ENCODE measurements at regions not wholly inside any gene's neighbourhood (a gene's known extent, or its start where the extent isn't known, plus 50 kb on each side); places are given as distances from the start of the nearest gene placed in this dataset.
"Not testable (repeated sequence)": the region's sequence is repeated elsewhere in the genome, so short reads cannot be mapped to it uniquely, and the experiment has no call there.

- no peak overlapping the region for H3K27ac ChIP-seq (ENCODE audit: low read depth, low read length, poor library complexity, severe bottlenecking)
- H4K20me1 ChIP-seq (ENCODE audit: insufficient read depth, low read length): no peaks in the 10 kb centered on the region
- no peak for TF ChIP-seq EZH2phosphoT487 (IDR thresholded peaks at IDR 0.05; ENCODE audit: borderline replicate concordance, low read depth, low read length)
- TF ChIP-seq CTCF (conservative IDR thresholded peaks at IDR 0.05; ENCODE audit: low read length): no peak
- no peak overlapping the region for H2AFZ ChIP-seq (ENCODE audit: low read length)
- no peak overlapping the region for H3K4me2 ChIP-seq (ENCODE audit: low read length)
- no peak for DNase-seq (ENCODE audit: low spot score)
- H3K9me3 ChIP-seq (ENCODE audit: low read length): no peaks in the 10 kb centered on the region
- POLR2A ChIA-PET: no interaction called here
- CTCF ChIA-PET (ENCODE audit: unreplicated experiment): no interaction called here
- no peak overlapping the region for H3K4me3 ChIP-seq (ENCODE audit: low read depth, low read length, poor library complexity, severe bottlenecking)
- no peaks in the 10 kb centered on the region for H3K79me2 ChIP-seq (ENCODE audit: insufficient read depth, low read depth, low read length)
- BruUV-seq (replicated peaks): no TSS peak
- no peaks in the 10 kb centered on the region for H3K4me1 ChIP-seq (ENCODE audit: insufficient read depth, low read length, poor library complexity, severe bottlenecking)
- intact Hi-C loops (cut with micrococcal nuclease; ENCODE audit: unreplicated experiment): loop anchor here (2.0 kb wide), 1 partner anchor 44 kb away; no protein-coding TSS in a partner anchor
- H3K9me2 ChIP-seq (ENCODE audit: insufficient read depth, low read length): no peaks in the 10 kb centered on the region
- H3K36me3 ChIP-seq (ENCODE audit: insufficient read depth, low read length): no peaks in the 10 kb centered on the region
Observed at GRCh38 chr5:116730706-116731105, 156.1 kb upstream of the SEMA6A start.

GRCh38 chr5:116730185-116730584 lies 155.6 kb upstream of the SEMA6A start:
- DNase-seq (ENCODE audit: low spot score): no peak
- Histone ChIP-seq H3K9me2 (ENCODE audit: insufficient read depth, low read length) (no peaks in the 10 kb centered on the region), H3K4me1 (ENCODE audit: insufficient read depth, low read length, poor library complexity, severe bottlenecking) (no peaks in the 10 kb centered on the region), H2AFZ (ENCODE audit: low read length) (no peak overlapping the region), H3K4me3 (ENCODE audit: low read depth, low read length, poor library complexity, severe bottlenecking) (no peak overlapping the region), H3K36me3 (ENCODE audit: insufficient read depth, low read length) (no peaks in the 10 kb centered on the region), H3K4me2 (ENCODE audit: low read length) (no peak overlapping the region), H3K27ac (ENCODE audit: low read depth, low read length, poor library complexity, severe bottlenecking) (no peak overlapping the region), H3K79me2 (ENCODE audit: insufficient read depth, low read depth, low read length) (no peaks in the 10 kb centered on the region), H4K20me1 (ENCODE audit: insufficient read depth, low read length) (no peaks in the 10 kb centered on the region), H3K9me3 (ENCODE audit: low read length) (no peaks in the 10 kb centered on the region)
- CTCF ChIA-PET (ENCODE audit: unreplicated experiment): no interaction called here
- intact Hi-C loops (cut with micrococcal nuclease; ENCODE audit: unreplicated experiment): loop anchor here (2.0 kb wide), 1 partner anchor 43 kb away; no protein-coding TSS in a partner anchor
- POLR2A ChIA-PET: no interaction called here
- BruUV-seq (replicated peaks): no TSS peak
- TF ChIP-seq CTCF (conservative IDR thresholded peaks at IDR 0.05; ENCODE audit: low read length): no peak

- ChIA-PET CTCF (ENCODE audit: unreplicated experiment) (no interaction called here), POLR2A (interaction anchor here (1.1 kb wide), 2 partner anchors 10 to 313 kb away, joined by 3 to 5 read pairs; no protein-coding TSS in a partner anchor)
- Histone ChIP-seq H3K4me1 (ENCODE audit: insufficient read depth, low read length, poor library complexity, severe bottlenecking) (no peaks in the 10 kb centered on the region), H3K9me3 (ENCODE audit: low read length) (no peaks in the 10 kb centered on the region), H3K4me3 (ENCODE audit: low read depth, low read length, poor library complexity, severe bottlenecking) (no peak overlapping the region), H3K4me2 (ENCODE audit: low read length) (no peak overlapping the region), H3K27ac (ENCODE audit: low read depth, low read length, poor library complexity, severe bottlenecking) (no peak overlapping the region), H3K79me2 (ENCODE audit: insufficient read depth, low read depth, low read length) (no peaks in the 10 kb centered on the region), H4K20me1 (ENCODE audit: insufficient read depth, low read length) (no peaks in the 10 kb centered on the region), H2AFZ (ENCODE audit: low read length) (no peak overlapping the region), H3K9me2 (ENCODE audit: insufficient read depth, low read length) (no peaks in the 10 kb centered on the region), H3K36me3 (ENCODE audit: insufficient read depth, low read length) (no peaks in the 10 kb centered on the region)
- intact Hi-C loops (cut with micrococcal nuclease; ENCODE audit: unreplicated experiment): no loop called here
- BruUV-seq (replicated peaks): no TSS peak
- no peak for DNase-seq (ENCODE audit: low spot score)
- TF ChIP-seq EZH2phosphoT487 (IDR thresholded peaks at IDR 0.05; ENCODE audit: borderline replicate concordance, low read depth, low read length): no peak
- no peak for TF ChIP-seq CTCF (conservative IDR thresholded peaks at IDR 0.05; ENCODE audit: low read length)
Observed at GRCh38 chr5:116727248-116727647, 152.6 kb upstream of the SEMA6A start.

- POLR2A ChIA-PET: interaction anchor here (1.1 kb wide), 2 partner anchors 9 to 314 kb away, joined by 3 to 5 read pairs; no protein-coding TSS in a partner anchor
- H4K20me1 ChIP-seq (ENCODE audit: insufficient read depth, low read length); H3K4me1 ChIP-seq (ENCODE audit: insufficient read depth, low read length, poor library complexity, severe bottlenecking); H2AFZ ChIP-seq (ENCODE audit: low read length); CTCF ChIA-PET (ENCODE audit: unreplicated experiment); DNase-seq (ENCODE audit: low spot score); H3K27ac ChIP-seq (ENCODE audit: low read depth, low read length, poor library complexity, severe bottlenecking); H3K4me3 ChIP-seq (ENCODE audit: low read depth, low read length, poor library complexity, severe bottlenecking); H3K36me3 ChIP-seq (ENCODE audit: insufficient read depth, low read length); H3K9me3 ChIP-seq (ENCODE audit: low read length); H3K4me2 ChIP-seq (ENCODE audit: low read length); intact Hi-C loops (cut with micrococcal nuclease; ENCODE audit: unreplicated experiment); H3K79me2 ChIP-seq (ENCODE audit: insufficient read depth, low read depth, low read length); H3K9me2 ChIP-seq (ENCODE audit: insufficient read depth, low read length); BruUV-seq (replicated peaks): not testable (repeated sequence)
Observed at GRCh38 chr5:116726180-116726579, 151.6 kb upstream of the SEMA6A start.
